ENCODE measurements at regions not wholly inside any gene's neighbourhood (a gene's known extent, or its start where the extent isn't known, plus 50 kb on each side); places are given as distances from the start of the nearest gene placed in this dataset.
"Not testable (repeated sequence)": the region's sequence is repeated elsewhere in the genome, so short reads cannot be mapped to it uniquely, and the experiment has no call there.

DNA sequence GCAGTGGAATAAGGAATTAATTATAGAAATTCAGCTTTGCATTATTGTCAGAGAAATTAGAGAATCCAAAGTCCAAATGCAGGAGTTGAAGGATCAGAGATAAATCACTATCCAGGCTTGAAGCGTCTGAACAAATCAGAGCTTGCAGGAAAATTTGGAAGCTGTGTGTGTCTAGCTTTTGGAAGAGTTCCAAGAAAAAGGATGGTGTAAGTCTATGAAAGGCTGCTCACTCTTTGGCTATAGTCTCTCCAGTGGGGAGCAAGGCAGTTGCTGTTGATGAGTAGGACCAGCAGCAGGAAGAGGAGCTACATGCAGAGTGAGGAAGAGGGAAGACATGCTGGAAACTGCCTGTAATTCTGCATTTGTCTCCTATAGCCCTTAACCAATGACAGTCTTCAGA is 464.3 kb upstream of the GRM7 start:
- DNase-seq (ENCODE audit: low spot score in 2 of 2), result no peak
- intact Hi-C loops (cut with DNase I; ENCODE audit: low total_unique reads), result no loop called here
- H3K4me3 ChIP-seq (ENCODE audit: low read depth, poor library complexity, severe bottlenecking), result no peak overlapping the region
- TF ChIP-seq, protein P1, sequence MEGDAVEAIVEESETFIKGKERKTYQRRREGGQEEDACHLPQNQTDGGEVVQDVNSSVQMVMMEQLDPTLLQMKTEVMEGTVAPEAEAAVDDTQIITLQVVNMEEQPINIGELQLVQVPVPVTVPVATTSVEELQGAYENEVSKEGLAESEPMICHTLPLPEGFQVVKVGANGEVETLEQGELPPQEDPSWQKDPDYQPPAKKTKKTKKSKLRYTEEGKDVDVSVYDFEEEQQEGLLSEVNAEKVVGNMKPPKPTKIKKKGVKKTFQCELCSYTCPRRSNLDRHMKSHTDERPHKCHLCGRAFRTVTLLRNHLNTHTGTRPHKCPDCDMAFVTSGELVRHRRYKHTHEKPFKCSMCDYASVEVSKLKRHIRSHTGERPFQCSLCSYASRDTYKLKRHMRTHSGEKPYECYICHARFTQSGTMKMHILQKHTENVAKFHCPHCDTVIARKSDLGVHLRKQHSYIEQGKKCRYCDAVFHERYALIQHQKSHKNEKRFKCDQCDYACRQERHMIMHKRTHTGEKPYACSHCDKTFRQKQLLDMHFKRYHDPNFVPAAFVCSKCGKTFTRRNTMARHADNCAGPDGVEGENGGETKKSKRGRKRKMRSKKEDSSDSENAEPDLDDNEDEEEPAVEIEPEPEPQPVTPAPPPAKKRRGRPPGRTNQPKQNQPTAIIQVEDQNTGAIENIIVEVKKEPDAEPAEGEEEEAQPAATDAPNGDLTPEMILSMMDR (IDR thresholded peaks at IDR 0.05), result no peak
- TF ChIP-seq POLR2A (IDR thresholded peaks at IDR 0.05), result no peak
- 27 to 32% methylated on average over 1 of the region's 1 CpG for WGBS, 2 donors

GRCh38 chr3:6402666-6403065 is 458.2 kb upstream of the GRM7 start:
- intact Hi-C loops (cut with DNase I; ENCODE audit: low total_unique reads), result not testable (repeated sequence)

GRCh38 chr3:6406923-6407322 is 454.0 kb upstream of the GRM7 start:
- DNase-seq (ENCODE audit: low spot score in 2 of 2); H3K4me3 ChIP-seq (ENCODE audit: low read depth, poor library complexity, severe bottlenecking); intact Hi-C loops (cut with DNase I; ENCODE audit: low total_unique reads): not testable (repeated sequence)
- 85 to 87% methylated on average over 4 of the region's 4 CpGs for WGBS, 2 donors

More at GRCh38 chr3:6402666-6403065, 458.2 kb upstream of the GRM7 start:
- 87 to 92% methylated on average over 4 of the region's 4 CpGs for WGBS, 2 donors
- H3K4me3 ChIP-seq (ENCODE audit: low read depth, poor library complexity, severe bottlenecking); DNase-seq (ENCODE audit: low spot score in 2 of 2): not testable (repeated sequence)

DNA sequence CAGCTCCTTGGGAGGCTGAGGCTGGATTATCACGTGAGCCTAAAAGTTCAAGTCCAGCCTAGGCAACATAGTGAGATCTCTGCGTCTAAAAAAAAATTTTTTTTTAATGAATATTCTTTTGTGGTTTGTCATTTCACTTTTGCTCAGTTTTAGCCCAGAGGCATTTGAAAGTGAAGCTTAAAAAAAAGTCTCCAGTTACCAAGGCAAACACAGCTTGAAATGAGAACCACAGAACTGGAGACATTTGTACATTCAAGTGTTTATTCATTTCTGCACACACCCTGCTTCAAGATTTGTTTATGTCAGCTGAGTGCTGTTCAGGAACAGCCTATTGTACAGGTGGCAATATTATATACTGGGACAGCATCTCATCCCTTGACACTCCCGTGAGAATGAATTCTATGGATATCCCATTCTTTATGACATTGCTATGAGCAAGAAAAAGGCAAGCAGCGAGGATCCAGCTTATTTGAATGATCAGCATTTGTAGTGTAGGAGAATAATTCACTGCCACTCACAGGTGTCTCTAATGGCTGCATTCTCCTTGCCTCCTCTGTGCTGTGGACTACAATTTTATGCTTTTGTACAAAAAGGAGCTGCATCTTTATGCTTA is 444.8 kb upstream of the GRM7 start:
- TF ChIP-seq, protein P1 (IDR thresholded peaks at IDR 0.05), result no peak
- no peak for TF ChIP-seq POLR2A (IDR thresholded peaks at IDR 0.05)
- whole genome bisulfite sequencing, 2 donors, result 50 to 61% methylated on average over 4 of the region's 4 CpGs
- intact Hi-C loops (cut with DNase I; ENCODE audit: low total_unique reads), result no loop called here
- no peak for DNase-seq (ENCODE audit: low spot score in 2 of 2)
- no peak overlapping the region for H3K4me3 ChIP-seq (ENCODE audit: low read depth, poor library complexity, severe bottlenecking)

GRCh38 chr3:6417174-6417573 is 443.7 kb upstream of the GRM7 start:
- WGBS, 2 donors, result 71 to 93% methylated on average over 4 of the region's 4 CpGs
- no peak for DNase-seq (ENCODE audit: low spot score in 2 of 2)
- H3K4me3 ChIP-seq (ENCODE audit: low read depth, poor library complexity, severe bottlenecking), result no peak overlapping the region
- no peak for TF ChIP-seq POLR2A (IDR thresholded peaks at IDR 0.05)
- TF ChIP-seq, protein P1 (IDR thresholded peaks at IDR 0.05), result no peak
- intact Hi-C loops (cut with DNase I; ENCODE audit: low total_unique reads), result no loop called here

DNA sequence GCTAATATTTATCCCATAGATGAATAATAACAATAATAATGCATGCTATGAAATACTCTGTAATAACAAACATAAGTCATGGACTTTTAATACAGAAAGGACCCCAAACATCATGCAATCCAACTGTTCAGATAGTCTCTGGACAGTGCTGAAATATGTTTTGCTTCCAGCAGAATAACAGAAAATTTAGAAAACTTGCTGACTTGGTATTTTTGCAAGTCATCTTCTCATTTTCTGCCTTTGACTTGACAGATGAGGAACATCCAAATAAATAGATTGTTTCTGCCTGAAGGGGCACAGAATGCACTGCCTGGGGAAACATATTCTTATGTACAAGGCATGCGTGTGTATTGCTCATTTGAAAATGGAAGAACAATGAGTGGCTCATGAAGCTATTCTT is 442.4 kb upstream of the GRM7 start:
- TF ChIP-seq, protein P1 (IDR thresholded peaks at IDR 0.05), result no peak
- no peak for TF ChIP-seq POLR2A (IDR thresholded peaks at IDR 0.05)
- 77 to 85% methylated on average over 1 of the region's 1 CpG for WGBS, 2 donors
- H3K4me3 ChIP-seq (ENCODE audit: low read depth, poor library complexity, severe bottlenecking), result no peak overlapping the region
- DNase-seq (ENCODE audit: low spot score in 2 of 2), result no peak
- intact Hi-C loops (cut with DNase I; ENCODE audit: low total_unique reads), result no loop called here
